OCI-LY1 (cell line): ENCODE measurements at regions not wholly inside any gene's neighbourhood (a gene's known extent, or its start where the extent isn't known, plus 50 kb on each side); places are given as distances from the start of the nearest gene placed in this dataset.

Experiments used
- CTCF ChIP-seq: fragments of 200-600 bp; sonication (generic), shearing (Covaris generic); IDR thresholded peaks from 2 replicates; pipeline ENCODE4 v1.5.1; 2017; ENCODE audit warnings: mild to moderate bottlenecking, antibody characterized with exemption, low read length, moderate library complexity, mixed read lengths
- EZH2 ChIP-seq: fragments of 200-600 bp; sonication (generic), shearing (Covaris generic); IDR thresholded peaks from 2 replicates; pipeline ENCODE4 v1.8.0; 2017; ENCODE audit warnings: borderline replicate concordance, mixed run types, mild to moderate bottlenecking, antibody characterized with exemption, low read length, moderate library complexity, mixed read lengths

- TF ChIP-seq CTCF: no peak
- TF ChIP-seq EZH2: no peak
These were observed 86.9 kb upstream of the STXBP6 start for GRCh38 chr14:25136811-25137210.
